HFFc6 (cell line): ENCODE measurements at regions not wholly inside any gene's neighbourhood (a gene's known extent, or its start where the extent isn't known, plus 50 kb on each side); places are given as distances from the start of the nearest gene placed in this dataset.

Source experiments
- DNase-seq: peaks from one replicate; pipeline ENCODE4 v3.0.0-alpha.2; 2018
- H3K27ac Mint-ChIP-seq: 2 replicates; pipeline ENCODE4 v1.8.0; 2020; ENCODE audit warnings: mild to moderate bottlenecking, mixed read lengths
- H3K27me3 Mint-ChIP-seq: 2 replicates; pipeline ENCODE4 v1.8.0; 2021; ENCODE audit warnings: mild to moderate bottlenecking, moderate library complexity, mixed read lengths; ENCODE audit not compliant: insufficient read depth
- H3K36me3 Mint-ChIP-seq: 2 replicates; pipeline ENCODE4 v1.8.0; 2021; ENCODE audit warnings: low read depth, mixed read lengths
- H3K4me1 Mint-ChIP-seq: 2 replicates; pipeline ENCODE4 v1.8.0; 2020; ENCODE audit warnings: low read depth, mixed read lengths
- H3K4me3 Mint-ChIP-seq: 2 replicates; pipeline ENCODE4 v1.8.0; 2020; ENCODE audit warnings: mild to moderate bottlenecking, moderate library complexity, mixed read lengths
- H3K9me3 Mint-ChIP-seq: 2 replicates; pipeline ENCODE4 v1.8.0; 2020; ENCODE audit warnings: mild to moderate bottlenecking, mixed read lengths
- TF ChIP-seq, protein P1 (sequence below): fragments of 200-600 bp; sonication (generic); IDR thresholded peaks from 2 replicates; pipeline ENCODE4 v1.5.0; 2021; ENCODE audit warnings: antibody characterized with exemption, mild to moderate bottlenecking

DNA sequence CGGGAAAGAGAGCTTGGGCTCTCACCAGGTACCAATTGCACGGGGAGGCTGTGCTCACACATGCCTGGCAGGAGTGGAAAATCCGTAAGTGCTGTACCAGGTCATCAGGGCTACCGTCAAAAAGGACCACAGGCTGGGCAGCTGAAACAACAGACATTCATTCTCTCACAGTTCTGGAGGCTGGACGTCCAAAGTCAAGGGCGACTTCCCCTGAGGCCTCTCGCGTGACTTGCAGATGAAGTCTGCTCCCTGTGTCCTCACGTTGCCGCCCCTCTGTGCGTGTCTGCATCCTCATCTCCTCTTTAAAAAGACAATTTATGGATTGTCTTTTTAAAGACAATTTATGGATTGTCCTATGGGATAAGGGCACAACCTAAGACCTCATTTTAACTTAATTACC is 73.8 kb upstream of the FZD10 start:
- TF ChIP-seq, protein P1, sequence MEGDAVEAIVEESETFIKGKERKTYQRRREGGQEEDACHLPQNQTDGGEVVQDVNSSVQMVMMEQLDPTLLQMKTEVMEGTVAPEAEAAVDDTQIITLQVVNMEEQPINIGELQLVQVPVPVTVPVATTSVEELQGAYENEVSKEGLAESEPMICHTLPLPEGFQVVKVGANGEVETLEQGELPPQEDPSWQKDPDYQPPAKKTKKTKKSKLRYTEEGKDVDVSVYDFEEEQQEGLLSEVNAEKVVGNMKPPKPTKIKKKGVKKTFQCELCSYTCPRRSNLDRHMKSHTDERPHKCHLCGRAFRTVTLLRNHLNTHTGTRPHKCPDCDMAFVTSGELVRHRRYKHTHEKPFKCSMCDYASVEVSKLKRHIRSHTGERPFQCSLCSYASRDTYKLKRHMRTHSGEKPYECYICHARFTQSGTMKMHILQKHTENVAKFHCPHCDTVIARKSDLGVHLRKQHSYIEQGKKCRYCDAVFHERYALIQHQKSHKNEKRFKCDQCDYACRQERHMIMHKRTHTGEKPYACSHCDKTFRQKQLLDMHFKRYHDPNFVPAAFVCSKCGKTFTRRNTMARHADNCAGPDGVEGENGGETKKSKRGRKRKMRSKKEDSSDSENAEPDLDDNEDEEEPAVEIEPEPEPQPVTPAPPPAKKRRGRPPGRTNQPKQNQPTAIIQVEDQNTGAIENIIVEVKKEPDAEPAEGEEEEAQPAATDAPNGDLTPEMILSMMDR, result no peak
- H3K27me3 Mint-ChIP-seq, result no peaks in the 10 kb centered on the region
- H3K4me1 Mint-ChIP-seq, result no peaks in the 10 kb centered on the region
- H3K4me3 Mint-ChIP-seq, result no peak overlapping the region
- H3K36me3 Mint-ChIP-seq, result no peaks in the 10 kb centered on the region; the same call in 1 of the 2 replicates
- no peak overlapping the region for H3K27ac Mint-ChIP-seq
- DNase-seq, result no peak
- peaks cover 81% of the 10 kb centered on the region for H3K9me3 Mint-ChIP-seq

DNA sequence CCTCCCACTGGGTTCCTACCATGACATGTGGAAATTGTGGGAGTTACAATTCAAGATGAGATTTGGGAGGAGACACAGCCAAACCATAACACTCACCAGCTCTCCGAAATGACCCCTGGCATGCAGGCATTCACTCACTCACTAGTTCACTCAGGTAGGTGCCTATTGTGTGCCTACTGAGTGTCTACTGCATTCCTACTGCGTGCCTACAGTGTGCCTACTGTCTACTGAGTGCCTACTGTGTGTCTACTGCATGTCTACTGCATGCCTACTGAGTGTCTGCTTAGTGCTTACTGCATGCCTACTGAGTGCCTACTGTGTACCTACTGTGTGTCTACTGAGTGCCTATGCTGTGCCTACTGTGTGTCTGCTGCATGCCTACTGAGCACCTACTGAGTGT is 71.7 kb upstream of the FZD10 start:
- Mint-ChIP-seq H3K27ac (no peak overlapping the region), H3K36me3 (peaks cover 4% of the 10 kb centered on the region), H3K4me3 (no peak overlapping the region), H3K4me1 (no peaks in the 10 kb centered on the region), H3K27me3 (no peaks in the 10 kb centered on the region), H3K9me3 (peaks cover 75% of the 10 kb centered on the region)
- DNase-seq, result no peak
- TF ChIP-seq, protein P1, result no peak

DNA sequence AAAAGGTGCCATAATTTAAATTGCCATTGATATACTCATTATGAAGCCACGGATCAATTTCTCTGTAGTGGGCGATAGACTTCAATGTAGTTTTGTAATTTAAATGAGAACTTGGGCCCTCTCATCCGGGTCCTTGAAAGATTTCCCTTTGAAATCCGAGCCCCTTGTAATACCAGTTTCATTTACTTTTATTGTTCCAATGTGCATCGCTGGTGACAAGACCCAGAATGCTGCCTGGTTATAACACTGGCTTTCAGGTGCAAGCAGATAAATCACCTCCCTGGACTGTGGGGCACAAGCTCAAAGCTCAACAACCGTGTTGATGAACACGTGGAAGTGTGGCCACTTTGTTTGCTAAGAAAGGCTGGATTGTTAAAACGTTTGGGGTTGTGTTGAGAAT is 68.9 kb upstream of the FZD10 start:
- H3K9me3 Mint-ChIP-seq, result peaks cover 76% of the 10 kb centered on the region
- H3K4me3 Mint-ChIP-seq, result no peak overlapping the region
- H3K27ac Mint-ChIP-seq, result no peak overlapping the region
- no peaks in the 10 kb centered on the region for H3K27me3 Mint-ChIP-seq
- no peak for DNase-seq
- TF ChIP-seq, protein P1, result no peak
- H3K36me3 Mint-ChIP-seq, result peaks cover 4% of the 10 kb centered on the region
- H3K4me1 Mint-ChIP-seq, result no peaks in the 10 kb centered on the region

DNA sequence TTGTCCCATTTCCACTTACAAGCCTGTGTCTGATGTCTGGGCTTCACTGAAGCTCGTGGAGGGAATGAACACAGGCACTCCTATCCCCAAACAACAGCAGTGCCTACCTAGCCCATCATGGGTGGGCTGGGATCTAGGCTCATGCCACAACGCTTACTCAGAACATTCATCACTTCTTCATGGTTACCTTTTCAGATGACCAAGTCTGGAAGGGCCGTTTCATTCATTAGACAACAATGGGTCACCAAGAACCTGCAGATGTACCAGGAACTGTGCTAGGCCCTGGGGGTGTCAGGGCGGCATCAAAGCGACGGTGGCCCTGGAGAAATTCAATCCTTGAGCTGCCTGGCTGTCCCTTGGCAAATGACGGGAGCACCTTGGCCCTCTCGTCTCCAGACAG is 64.9 kb upstream of the FZD10 start:
- Mint-ChIP-seq H3K27me3 (no peaks in the 10 kb centered on the region), H3K9me3 (peaks cover 54% of the 10 kb centered on the region), H3K4me1 (no peaks in the 10 kb centered on the region), H3K4me3 (no peak overlapping the region), H3K36me3 (peaks cover 4% of the 10 kb centered on the region), H3K27ac (no peak overlapping the region)
- TF ChIP-seq, protein P1, result no peak
- no peak for DNase-seq

DNA sequence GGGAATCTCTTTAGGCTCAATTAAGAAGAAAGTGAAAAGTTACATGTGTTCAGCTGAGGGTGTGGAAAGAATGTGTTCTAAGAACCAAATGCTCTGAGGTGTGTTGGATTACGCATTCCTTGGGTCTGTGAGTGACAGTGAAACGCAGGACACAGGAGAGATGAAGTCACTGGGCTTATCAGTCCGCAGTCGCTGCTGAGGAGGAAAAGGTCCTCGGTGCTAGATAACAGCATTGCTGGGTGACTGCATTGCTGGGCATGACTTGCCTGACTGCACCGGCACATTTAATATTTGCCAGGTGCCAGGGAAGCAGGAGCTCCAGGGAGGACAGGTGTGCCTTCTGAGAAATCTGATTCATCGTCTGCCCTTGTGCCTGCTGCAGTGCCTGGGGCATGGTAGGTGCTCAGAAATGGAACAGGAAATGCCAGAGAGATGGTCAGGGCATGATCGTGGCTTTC is 64.4 kb upstream of the FZD10 start:
- H3K4me3 Mint-ChIP-seq, result no peak overlapping the region
- peaks cover 4% of the 10 kb centered on the region for H3K36me3 Mint-ChIP-seq
- H3K9me3 Mint-ChIP-seq, result peaks cover 52% of the 10 kb centered on the region
- DNase-seq, result no peak
- no peaks in the 10 kb centered on the region for H3K27me3 Mint-ChIP-seq
- no peak overlapping the region for H3K27ac Mint-ChIP-seq
- no peaks in the 10 kb centered on the region for H3K4me1 Mint-ChIP-seq
- TF ChIP-seq, protein P1, result no peak
